ENCODE measurements at regions not wholly inside any gene's neighbourhood (a gene's known extent, or its start where the extent isn't known, plus 50 kb on each side); places are given as distances from the start of the nearest gene placed in this dataset.

- TF ChIP-seq CTCF (IDR thresholded peaks at IDR 0.05): no peak
- TF ChIP-seq ZFX (IDR thresholded peaks at IDR 0.05; ENCODE audit: borderline replicate concordance): no peak
Observed at GRCh38 chr11:80626721-80627120, 1185.9 kb upstream of the TENM4 start.
